ENCODE measurements at regions not wholly inside any gene's neighbourhood (a gene's known extent, or its start where the extent isn't known, plus 50 kb on each side); places are given as distances from the start of the nearest gene placed in this dataset.
"Not testable (repeated sequence)": the region's sequence is repeated elsewhere in the genome, so short reads cannot be mapped to it uniquely, and the experiment has no call there.

DNA sequence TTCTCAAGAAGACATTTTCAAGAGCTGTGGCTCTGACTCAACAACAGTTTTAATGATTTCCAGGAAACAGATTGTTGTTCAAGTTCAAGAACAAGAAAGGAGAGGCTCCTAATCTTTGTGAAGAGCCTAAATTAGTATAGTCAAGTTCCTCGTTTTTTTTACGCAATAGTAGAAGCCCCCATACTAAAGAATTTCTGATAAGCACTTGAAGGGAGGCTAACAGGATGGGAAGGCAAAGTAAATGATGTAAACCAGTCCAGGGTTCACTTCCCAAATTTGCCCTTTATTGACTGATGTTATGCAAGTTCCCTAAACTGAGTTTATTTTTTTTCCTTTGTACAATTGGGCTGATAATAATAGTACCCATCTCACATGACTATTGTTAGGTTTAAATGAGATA lies 178.2 kb downstream of the RTL9 start:
- Mint-ChIP-seq H3K27me3 (ENCODE audit: low read depth) (no peaks in the 10 kb centered on the region), H3K4me1 (ENCODE audit: low read depth) (no peaks in the 10 kb centered on the region), H3K9me3 (no peaks in the 10 kb centered on the region), H3K4me3 (no peak overlapping the region), H3K27ac (no peak overlapping the region), H3K36me3 (ENCODE audit: low read depth) (no peaks in the 10 kb centered on the region)
- CTCF ChIA-PET, result interaction anchor here (0.5 kb wide), 1 partner anchor 646 kb away, joined by 5 read pairs; no protein-coding TSS in a partner anchor
- intact Hi-C loops (cut with micrococcal nuclease), result no loop called here
- no peak for DNase-seq

DNA sequence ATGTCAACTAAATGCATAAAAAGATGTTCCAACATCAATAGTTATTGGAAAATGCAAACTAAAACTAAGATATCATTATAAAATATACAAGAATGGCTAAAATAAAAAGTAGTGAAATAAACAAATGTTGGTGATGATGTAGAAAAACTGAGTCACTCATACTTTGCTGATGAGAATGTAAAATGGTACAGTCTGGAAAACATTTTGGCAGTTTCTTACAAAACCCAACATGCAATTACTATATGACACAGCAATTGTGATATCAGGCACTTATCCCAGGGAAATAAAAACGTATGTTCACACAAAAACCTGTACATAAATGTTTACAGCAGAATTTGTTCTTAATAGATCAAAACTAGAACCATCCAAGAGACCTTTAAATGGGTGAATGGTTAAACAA lies 182.6 kb downstream of the RTL9 start:
- CTCF ChIA-PET, result no interaction called here
- H3K36me3 Mint-ChIP-seq (ENCODE audit: low read depth), result no peaks in the 10 kb centered on the region
- H3K27ac Mint-ChIP-seq, result no peak overlapping the region
- intact Hi-C loops (cut with micrococcal nuclease), result no loop called here
- no peak overlapping the region for H3K4me3 Mint-ChIP-seq
- peaks cover 2% of the 10 kb centered on the region for H3K9me3 Mint-ChIP-seq
- H3K27me3 Mint-ChIP-seq (ENCODE audit: low read depth), result no peaks in the 10 kb centered on the region
- H3K4me1 Mint-ChIP-seq (ENCODE audit: low read depth), result no peaks in the 10 kb centered on the region
- DNase-seq, result no peak

DNA sequence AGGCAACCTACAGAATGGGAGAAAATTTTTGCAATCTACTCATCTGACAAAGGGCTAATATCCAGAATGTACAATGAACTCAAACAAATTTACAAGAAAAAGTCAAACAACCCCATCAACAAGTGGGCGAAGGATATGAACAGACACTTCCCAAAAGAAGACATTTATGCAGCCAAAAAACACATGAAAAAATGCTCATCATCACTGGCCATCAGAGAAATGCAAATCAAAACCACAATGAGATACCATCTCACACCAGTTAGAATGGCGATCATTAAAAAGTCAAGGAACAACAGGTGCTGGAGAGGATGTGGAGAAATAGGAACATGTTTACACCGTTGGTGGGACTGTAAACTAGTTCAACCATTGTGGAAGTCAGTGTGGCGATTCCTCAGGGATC lies 192.2 kb downstream of the RTL9 start:
- H3K36me3 Mint-ChIP-seq (ENCODE audit: low read depth), result not testable (repeated sequence)

DNA sequence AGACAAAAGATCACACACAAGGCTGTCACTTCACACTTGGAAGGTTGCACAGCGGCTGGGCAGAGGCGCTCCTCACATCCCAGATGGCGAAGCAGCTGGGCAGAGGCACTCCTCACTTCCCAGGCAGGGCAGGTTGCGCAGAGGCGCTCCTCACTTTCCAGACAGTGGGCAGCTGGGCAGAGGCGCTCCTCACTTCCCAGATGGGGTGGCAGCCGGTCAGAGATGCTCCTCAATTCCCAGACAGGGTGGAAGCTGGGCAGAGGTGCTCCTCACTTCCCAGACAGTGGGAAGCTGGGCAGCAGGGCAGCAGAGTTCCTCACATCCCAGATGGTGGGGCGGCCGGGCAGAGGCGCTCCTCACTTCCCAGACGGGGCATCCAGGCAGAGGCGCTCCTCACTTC lies 199.2 kb downstream of the RTL9 start:
- CTCF ChIA-PET, result no interaction called here
- H3K4me1 Mint-ChIP-seq (ENCODE audit: low read depth), result no peaks in the 10 kb centered on the region
- H3K4me3 Mint-ChIP-seq, result no peak overlapping the region
- H3K9me3 Mint-ChIP-seq, result peaks cover 2% of the 10 kb centered on the region
- intact Hi-C loops (cut with micrococcal nuclease), result no loop called here
- no peak for DNase-seq
- H3K27me3 Mint-ChIP-seq (ENCODE audit: low read depth), result no peaks in the 10 kb centered on the region
- no peak overlapping the region for H3K27ac Mint-ChIP-seq
- H3K36me3 Mint-ChIP-seq (ENCODE audit: low read depth), result no peaks in the 10 kb centered on the region

More for the DNA sequence above, 192.2 kb downstream of the RTL9 start:
- H3K27ac Mint-ChIP-seq; intact Hi-C loops (cut with micrococcal nuclease); H3K9me3 Mint-ChIP-seq; H3K4me1 Mint-ChIP-seq (ENCODE audit: low read depth); DNase-seq; H3K27me3 Mint-ChIP-seq (ENCODE audit: low read depth); CTCF ChIA-PET; H3K4me3 Mint-ChIP-seq: not testable (repeated sequence)

DNA sequence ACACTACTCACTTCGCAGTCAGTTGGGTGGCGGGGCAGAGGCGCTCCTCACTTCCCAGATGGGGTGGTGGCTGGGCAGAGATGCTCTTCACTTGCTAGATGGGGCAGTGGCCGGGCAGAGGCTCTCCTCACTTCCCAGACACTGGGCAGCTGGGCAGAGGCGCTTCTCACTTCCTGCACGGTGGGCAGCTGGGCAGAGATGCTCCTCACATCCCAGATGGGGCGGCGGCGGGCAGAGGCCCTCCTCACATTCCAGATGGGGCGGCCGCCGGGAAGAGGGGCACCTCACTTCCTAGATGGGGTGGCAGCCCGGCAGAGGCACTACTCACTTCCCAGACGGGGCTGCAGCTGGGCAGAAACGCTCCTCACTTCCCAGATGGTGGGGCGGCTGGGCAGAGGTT lies 199.8 kb downstream of the RTL9 start:
- Mint-ChIP-seq H3K4me1 (ENCODE audit: low read depth) (no peaks in the 10 kb centered on the region), H3K9me3 (peaks cover 2% of the 10 kb centered on the region), H3K27me3 (ENCODE audit: low read depth) (no peaks in the 10 kb centered on the region), H3K4me3 (no peak overlapping the region), H3K27ac (no peak overlapping the region), H3K36me3 (ENCODE audit: low read depth) (no peaks in the 10 kb centered on the region)
- CTCF ChIA-PET, result no interaction called here
- no peak for DNase-seq
- intact Hi-C loops (cut with micrococcal nuclease), result no loop called here

DNA sequence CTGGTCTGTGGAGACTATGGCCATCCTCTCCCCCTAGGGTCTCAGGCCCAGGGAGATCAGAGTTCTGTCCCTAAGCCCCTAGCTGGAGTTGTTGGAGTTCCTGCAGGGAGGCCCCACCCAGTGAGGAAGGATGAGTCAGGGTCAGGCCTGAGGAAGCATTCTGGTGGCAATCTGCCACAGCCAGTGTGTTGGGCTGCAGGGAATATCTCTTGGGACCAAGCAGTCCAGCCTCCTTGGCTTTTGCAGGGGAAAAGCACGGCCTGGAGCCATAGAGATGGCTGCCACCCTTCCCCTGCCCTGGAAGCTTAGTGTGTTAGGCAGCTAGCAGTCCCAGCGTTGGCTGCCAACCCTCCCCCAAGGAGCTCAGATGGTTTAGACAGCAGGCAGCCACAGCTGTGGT lies 202.4 kb downstream of the RTL9 start:
- Mint-ChIP-seq H3K36me3 (ENCODE audit: low read depth) (no peaks in the 10 kb centered on the region), H3K4me1 (ENCODE audit: low read depth) (no peaks in the 10 kb centered on the region), H3K9me3 (peaks cover 2% of the 10 kb centered on the region), H3K27ac (no peak overlapping the region), H3K4me3 (no peak overlapping the region), H3K27me3 (ENCODE audit: low read depth) (no peaks in the 10 kb centered on the region)
- DNase-seq, result no peak
- CTCF ChIA-PET, result no interaction called here
- intact Hi-C loops (cut with micrococcal nuclease), result no loop called here

DNA sequence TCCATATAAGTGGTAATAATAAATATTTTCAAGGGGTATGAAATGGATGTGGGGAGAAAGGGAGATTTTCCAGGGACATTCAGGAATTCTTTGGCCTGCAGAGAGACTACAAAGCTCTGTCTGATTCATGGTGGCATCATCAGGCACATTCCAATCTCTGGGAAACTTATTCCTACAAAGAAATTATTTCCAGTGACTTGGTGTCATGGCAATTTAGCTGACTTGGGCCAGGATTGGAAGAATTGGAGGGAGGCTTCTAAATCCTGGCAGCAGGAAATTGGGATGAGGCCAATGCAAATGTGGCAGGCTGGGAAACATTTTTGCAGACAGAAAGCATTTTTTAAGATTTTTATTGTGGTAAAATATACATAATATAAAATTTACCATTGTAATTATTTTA lies 204.6 kb downstream of the RTL9 start:
- no peak overlapping the region for H3K4me3 Mint-ChIP-seq
- CTCF ChIA-PET, result interaction anchor here (0.6 kb wide), 1 partner anchor 261 kb away, joined by 4 read pairs; no protein-coding TSS in a partner anchor
- H3K36me3 Mint-ChIP-seq (ENCODE audit: low read depth), result no peaks in the 10 kb centered on the region
- H3K9me3 Mint-ChIP-seq, result no peaks in the 10 kb centered on the region
- no peak overlapping the region for H3K27ac Mint-ChIP-seq
- DNase-seq, result no peak
- no peaks in the 10 kb centered on the region for H3K27me3 Mint-ChIP-seq (ENCODE audit: low read depth)
- intact Hi-C loops (cut with micrococcal nuclease), result no loop called here
- no peaks in the 10 kb centered on the region for H3K4me1 Mint-ChIP-seq (ENCODE audit: low read depth)

DNA sequence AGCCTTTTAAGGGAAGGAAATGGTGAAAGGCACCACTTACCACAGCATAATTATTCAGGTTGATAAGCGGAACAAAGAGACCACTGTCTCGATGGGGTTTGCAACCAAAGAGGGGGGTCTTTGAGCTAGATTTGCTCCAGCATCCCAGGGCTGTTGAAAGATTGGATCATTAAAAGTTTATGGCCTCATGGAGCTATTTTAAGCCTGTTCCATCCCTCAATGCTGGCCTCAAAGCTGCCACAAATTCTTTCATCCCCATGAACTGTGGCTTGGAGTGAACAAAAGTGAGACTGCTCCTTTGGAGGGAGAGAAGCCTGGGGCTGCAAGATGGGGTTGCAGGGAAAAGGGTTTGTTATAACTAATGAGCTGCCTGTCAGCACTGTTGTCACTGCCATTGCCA lies 209.8 kb downstream of the RTL9 start:
- Mint-ChIP-seq H3K9me3 (no peaks in the 10 kb centered on the region), H3K36me3 (ENCODE audit: low read depth) (no peaks in the 10 kb centered on the region)
- intact Hi-C loops (cut with micrococcal nuclease), result no loop called here

DNA sequence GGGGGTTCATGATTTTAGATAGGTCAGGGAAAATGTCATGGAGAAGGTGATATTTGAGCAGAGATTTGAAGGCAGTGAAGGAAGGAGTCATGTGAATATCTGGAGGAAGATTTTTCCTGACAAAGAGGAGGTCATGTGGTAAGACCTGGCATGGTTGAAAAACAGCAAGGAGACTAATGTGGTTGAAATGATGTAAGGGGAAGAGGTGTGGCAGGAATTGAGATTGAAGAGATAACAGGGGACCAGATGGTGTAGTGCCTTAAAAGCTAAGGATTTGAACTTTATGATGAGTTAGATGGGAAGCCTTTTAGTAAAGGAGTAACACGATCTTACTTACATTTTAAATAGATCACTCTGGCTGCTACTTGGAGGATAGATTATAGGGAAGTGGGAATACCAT lies 210.9 kb downstream of the RTL9 start:
- H3K27ac Mint-ChIP-seq, result no peak overlapping the region
- H3K9me3 Mint-ChIP-seq, result no peaks in the 10 kb centered on the region
- no peak for DNase-seq
- CTCF ChIA-PET, result no interaction called here
- H3K27me3 Mint-ChIP-seq (ENCODE audit: low read depth), result no peaks in the 10 kb centered on the region
- H3K36me3 Mint-ChIP-seq (ENCODE audit: low read depth), result no peaks in the 10 kb centered on the region
- no peaks in the 10 kb centered on the region for H3K4me1 Mint-ChIP-seq (ENCODE audit: low read depth)
- no peak overlapping the region for H3K4me3 Mint-ChIP-seq
- intact Hi-C loops (cut with micrococcal nuclease), result no loop called here

More for the DNA sequence above, 209.8 kb downstream of the RTL9 start:
- no peaks in the 10 kb centered on the region for H3K4me1 Mint-ChIP-seq (ENCODE audit: low read depth)
- no peaks in the 10 kb centered on the region for H3K27me3 Mint-ChIP-seq (ENCODE audit: low read depth)
- H3K4me3 Mint-ChIP-seq, result no peak overlapping the region
- no peak overlapping the region for H3K27ac Mint-ChIP-seq
- no peak for DNase-seq
- CTCF ChIA-PET, result no interaction called here

DNA sequence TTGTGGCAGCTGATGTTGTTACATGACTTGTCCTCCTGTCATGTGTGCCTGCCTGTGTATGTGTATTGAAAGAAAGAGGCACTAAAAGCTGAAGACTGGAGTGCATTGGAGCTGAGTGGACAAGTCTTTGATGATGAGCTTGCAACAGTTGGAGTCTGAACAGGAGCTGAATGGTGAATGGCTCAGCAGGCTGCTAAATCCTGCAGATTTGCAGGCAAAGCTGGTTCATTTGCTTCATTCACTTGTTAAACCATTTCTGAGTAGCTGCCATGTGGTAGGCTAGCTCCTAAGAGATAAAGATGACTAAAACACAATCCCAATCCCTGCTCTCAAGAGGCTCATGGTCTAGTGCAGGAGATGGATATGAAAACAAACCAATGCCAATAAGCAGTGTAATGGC lies 217.3 kb downstream of the CHRDL1 start:
- no peaks in the 10 kb centered on the region for H3K36me3 Mint-ChIP-seq (ENCODE audit: low read depth)
- CTCF ChIA-PET, result interaction anchor here (0.6 kb wide), 1 partner anchor 1162 kb away, joined by 3 read pairs; no protein-coding TSS in a partner anchor
- no peak overlapping the region for H3K27ac Mint-ChIP-seq
- H3K9me3 Mint-ChIP-seq, result peaks cover 2% of the 10 kb centered on the region
- no peaks in the 10 kb centered on the region for H3K4me1 Mint-ChIP-seq (ENCODE audit: low read depth)
- intact Hi-C loops (cut with micrococcal nuclease), result no loop called here
- no peaks in the 10 kb centered on the region for H3K27me3 Mint-ChIP-seq (ENCODE audit: low read depth)
- H3K4me3 Mint-ChIP-seq, result no peak overlapping the region
- DNase-seq, result no peak

DNA sequence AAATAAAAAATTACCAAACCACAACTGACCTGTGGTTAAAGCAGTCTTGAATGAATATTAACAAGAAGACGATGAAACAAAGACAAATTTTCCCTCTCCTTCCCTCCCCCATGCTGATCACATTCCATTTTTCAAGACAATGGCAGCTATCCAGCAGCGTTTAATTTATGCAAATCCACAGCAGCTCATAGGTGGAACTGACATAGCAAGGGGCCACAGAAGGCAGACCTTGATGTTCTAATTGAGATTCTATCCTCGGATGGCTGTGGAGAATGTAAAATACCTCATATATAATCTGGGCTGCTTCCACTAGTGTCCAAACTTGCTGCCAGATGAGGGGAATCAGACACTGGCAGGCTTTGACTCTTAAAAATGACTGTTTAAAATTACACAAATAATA lies 211.5 kb downstream of the CHRDL1 start:
- Mint-ChIP-seq H3K27me3 (ENCODE audit: low read depth) (no peaks in the 10 kb centered on the region), H3K4me1 (ENCODE audit: low read depth) (no peaks in the 10 kb centered on the region), H3K27ac (no peak overlapping the region), H3K36me3 (ENCODE audit: low read depth) (no peaks in the 10 kb centered on the region), H3K4me3 (no peak overlapping the region), H3K9me3 (peaks cover 2% of the 10 kb centered on the region)
- CTCF ChIA-PET, result no interaction called here
- intact Hi-C loops (cut with micrococcal nuclease), result no loop called here
- no peak for DNase-seq

DNA sequence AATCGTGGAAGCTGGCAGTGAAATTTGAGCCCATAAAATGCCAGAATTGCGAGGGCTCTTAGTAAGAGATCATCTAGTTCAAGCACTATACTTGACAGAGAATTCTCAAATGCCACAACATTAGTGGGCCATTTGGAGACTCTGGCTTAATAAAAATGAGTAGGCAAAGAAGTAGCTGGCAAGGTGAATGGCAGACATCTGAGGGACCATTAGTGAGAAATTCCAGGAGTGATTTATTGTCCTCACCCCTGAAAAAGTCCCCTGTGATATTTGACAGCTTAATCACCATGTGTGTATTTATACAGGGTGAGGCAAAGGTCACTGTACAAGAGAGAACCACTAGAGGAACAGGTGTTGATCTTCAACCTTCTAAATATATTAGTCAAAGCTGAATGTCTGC lies 207.5 kb downstream of the CHRDL1 start:
- CTCF ChIA-PET, result no interaction called here
- Mint-ChIP-seq H3K27me3 (ENCODE audit: low read depth) (no peaks in the 10 kb centered on the region), H3K4me1 (ENCODE audit: low read depth) (no peaks in the 10 kb centered on the region), H3K36me3 (ENCODE audit: low read depth) (no peaks in the 10 kb centered on the region), H3K27ac (no peak overlapping the region), H3K4me3 (no peak overlapping the region), H3K9me3 (no peaks in the 10 kb centered on the region)
- DNase-seq, result no peak
- intact Hi-C loops (cut with micrococcal nuclease), result no loop called here

DNA sequence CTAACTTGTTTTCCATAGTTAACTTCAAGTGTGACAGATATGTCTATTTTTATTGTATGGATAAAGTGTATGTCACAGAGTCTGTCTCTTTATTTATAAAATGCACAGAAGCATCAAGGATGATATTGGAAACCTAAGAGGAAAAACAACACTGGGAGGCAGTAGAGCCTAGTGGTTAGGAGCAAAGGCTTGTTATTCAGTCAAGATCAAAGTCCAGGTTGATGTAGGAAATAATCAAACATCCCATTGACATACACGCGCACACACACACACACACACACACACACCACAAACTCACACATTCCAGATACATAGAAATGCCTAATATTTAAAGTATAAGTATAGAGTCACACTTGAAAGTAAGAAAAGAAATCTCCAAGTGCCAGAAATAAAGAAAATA lies 206.8 kb downstream of the CHRDL1 start:
- DNase-seq, result no peak
- no peaks in the 10 kb centered on the region for H3K4me1 Mint-ChIP-seq (ENCODE audit: low read depth)

DNA sequence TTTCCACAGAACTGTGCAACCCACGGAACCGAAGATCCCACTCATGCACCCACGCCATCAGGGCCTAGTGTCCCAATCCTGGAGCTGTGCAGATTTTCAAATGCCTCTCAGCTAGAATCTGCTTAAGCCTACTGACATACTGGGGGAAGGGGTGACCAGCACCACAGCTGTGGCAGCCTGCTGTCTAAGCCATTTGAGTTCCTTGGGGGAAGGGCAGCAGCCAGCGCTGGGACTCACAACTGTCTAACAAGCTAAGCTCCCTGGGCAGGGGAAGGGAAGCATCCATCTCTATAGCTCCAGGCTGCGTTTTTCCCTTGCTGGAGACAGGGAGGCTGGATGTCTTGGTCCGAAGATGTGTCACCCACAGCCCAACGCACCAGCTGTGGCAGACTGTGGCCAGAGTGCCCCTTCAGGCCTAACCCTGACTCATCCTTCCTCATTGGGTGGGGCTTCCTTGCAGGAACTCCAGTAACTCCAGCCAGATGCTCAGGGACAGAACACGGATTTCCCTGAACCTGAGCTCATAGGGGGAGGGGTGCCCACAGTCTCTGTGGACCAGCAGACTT lies 194.8 kb downstream of the CHRDL1 start:
- Mint-ChIP-seq H3K36me3 (ENCODE audit: low read depth) (no peaks in the 10 kb centered on the region), H3K27me3 (ENCODE audit: low read depth) (no peaks in the 10 kb centered on the region), H3K9me3 (peaks cover 6% of the 10 kb centered on the region), H3K4me1 (ENCODE audit: low read depth) (no peaks in the 10 kb centered on the region), H3K27ac (no peak overlapping the region), H3K4me3 (no peak overlapping the region)
- CTCF ChIA-PET, result no interaction called here
- no peak for DNase-seq
- intact Hi-C loops (cut with micrococcal nuclease), result no loop called here

More for the DNA sequence above, 206.8 kb downstream of the CHRDL1 start:
- Mint-ChIP-seq H3K4me3 (no peak overlapping the region), H3K9me3 (no peaks in the 10 kb centered on the region), H3K27ac (no peak overlapping the region), H3K27me3 (ENCODE audit: low read depth) (no peaks in the 10 kb centered on the region), H3K36me3 (ENCODE audit: low read depth) (no peaks in the 10 kb centered on the region)
- intact Hi-C loops (cut with micrococcal nuclease), result no loop called here
- CTCF ChIA-PET, result no interaction called here

Data from activated naive CD4-positive, alpha-beta T cell treated with anti-CD3 and anti-CD28 coated beads for 36 hours (primary cell).